ENCODE measurements at regions not wholly inside any gene's neighbourhood (a gene's known extent, or its start where the extent isn't known, plus 50 kb on each side); places are given as distances from the start of the nearest gene placed in this dataset.

- no peak for DNase-seq
These were observed 215.0 kb upstream of the THBS1 start for GRCh38 chr15:39365873-39366272.

GRCh38 chr15:39367596-39367995 is 213.3 kb upstream of the THBS1 start:
- no peak for DNase-seq

- DNase-seq, result no peak
These were observed 211.1 kb upstream of the THBS1 start for GRCh38 chr15:39369768-39370167.

GRCh38 chr15:39376371-39376909 is 204.4 kb upstream of the THBS1 start:
- no peak for DNase-seq

DNA sequence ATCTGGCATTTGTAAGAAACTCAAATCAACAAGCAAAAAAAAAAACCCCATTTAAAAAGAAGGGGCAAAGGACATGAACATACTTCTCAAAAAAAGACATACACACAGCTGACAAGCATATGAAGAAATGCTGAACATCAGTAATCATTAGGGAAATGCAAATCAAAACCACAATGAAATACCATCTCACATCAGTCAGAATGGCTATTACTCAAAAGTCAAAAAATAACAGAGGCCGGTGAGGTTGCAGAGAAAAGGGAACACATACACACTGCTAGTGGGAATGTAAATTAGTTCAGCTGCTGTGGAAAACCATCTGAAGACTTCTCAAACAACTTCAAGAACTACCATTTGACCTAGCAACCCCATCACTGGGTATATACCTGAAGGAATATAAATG is 199.4 kb upstream of the THBS1 start:
- DNase-seq, result no peak

DNA sequence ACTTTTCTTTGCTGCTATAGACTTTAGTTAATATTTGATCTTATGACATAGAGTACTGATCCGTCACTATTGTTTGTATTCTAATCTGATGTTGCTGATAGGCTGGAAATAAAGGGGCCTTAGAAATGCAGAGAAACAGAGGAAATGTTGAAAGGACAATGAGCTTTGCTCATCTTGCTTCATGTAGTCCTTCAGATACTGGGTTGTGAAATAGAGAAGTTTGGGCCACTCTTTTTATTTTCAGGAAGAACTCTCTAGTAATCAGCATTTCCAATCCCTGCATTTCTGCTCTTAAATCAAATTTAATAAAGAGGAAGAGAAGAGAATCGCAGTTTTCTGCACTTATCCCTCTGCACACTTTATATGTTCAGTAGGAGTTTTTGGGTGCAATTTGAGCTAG is 192.8 kb upstream of the THBS1 start:
- no peak for DNase-seq

DNA sequence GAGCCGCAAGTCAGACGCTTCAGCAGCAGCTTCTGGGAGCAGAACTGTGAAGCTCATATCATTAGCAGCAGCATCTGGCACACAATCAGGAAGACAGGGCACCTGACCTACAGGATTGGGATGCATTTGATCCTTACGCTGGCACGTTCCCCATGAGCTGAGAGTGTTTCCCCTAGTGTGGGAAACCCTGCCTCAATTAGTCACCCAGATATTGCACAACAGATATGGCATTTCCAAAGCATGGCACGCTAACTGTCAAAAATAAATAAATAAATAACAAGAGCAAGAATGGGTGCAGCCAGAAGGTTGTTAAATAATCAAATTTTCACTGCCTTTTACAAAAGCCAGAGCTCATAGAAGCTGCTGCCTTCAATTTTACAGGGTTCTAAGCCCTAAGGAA is 189.6 kb upstream of the THBS1 start:
- DNase-seq, result no peak

- DNase-seq, result no peak
These were observed 188.3 kb upstream of the THBS1 start for GRCh38 chr15:39392469-39393047.

- DNase-seq, result no peak
These were observed 187.1 kb upstream of the THBS1 start for GRCh38 chr15:39393575-39394335.

GRCh38 chr15:39394496-39394895 is 186.4 kb upstream of the THBS1 start:
- DNase-seq, result no peak

DNA sequence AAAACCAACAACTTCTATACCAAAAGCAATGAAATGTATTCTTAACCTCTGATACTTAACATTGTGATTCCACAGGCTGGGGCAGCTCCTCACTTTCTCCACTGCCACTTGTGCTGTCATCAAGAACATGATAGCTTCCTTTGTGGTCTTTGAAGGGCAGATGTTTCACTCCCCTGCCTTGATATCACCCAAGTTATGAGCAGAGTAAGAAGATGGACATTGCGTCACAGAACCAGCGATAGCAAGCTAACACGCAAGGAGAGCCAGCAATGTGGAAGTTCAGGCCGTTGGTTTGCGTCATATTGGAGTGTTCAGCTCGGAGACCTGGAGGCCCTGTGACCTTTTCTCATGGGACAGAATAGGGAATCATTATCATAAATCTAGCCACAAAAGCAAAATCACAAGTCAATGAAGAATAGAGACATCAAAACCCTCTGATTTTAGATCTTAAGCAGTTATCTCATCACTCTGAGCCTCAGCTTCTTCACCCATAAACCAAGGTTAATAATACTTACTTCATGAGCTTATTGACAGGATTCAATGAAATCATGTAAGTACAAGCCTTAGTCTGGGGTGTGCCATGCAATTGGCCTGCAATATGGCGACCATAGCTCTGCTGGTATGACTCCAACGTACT is 183.8 kb upstream of the THBS1 start:
- DNase-seq, result no peak

- DNase-seq, result no peak
These were observed 183.0 kb upstream of the THBS1 start for GRCh38 chr15:39397883-39398282.

DNA sequence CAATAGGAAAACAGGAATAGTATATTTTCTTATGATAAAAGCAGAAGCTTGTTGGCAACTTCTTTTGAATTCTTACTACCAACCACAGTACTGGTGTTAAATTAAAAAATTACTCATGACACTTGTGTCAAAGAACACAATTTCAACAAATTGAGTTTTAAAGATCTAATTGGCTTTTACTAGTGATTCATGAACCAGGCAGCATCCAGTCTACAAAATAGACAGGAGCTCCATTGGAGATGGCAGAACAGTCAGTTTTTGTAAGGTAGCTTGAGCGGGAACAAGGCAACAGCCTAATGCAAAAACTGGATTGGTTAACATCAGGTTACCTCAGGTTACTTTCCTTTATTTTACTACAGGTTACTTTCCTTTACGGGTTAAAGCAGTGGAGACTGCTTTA is 181.3 kb upstream of the THBS1 start:
- no peak for DNase-seq

DNA sequence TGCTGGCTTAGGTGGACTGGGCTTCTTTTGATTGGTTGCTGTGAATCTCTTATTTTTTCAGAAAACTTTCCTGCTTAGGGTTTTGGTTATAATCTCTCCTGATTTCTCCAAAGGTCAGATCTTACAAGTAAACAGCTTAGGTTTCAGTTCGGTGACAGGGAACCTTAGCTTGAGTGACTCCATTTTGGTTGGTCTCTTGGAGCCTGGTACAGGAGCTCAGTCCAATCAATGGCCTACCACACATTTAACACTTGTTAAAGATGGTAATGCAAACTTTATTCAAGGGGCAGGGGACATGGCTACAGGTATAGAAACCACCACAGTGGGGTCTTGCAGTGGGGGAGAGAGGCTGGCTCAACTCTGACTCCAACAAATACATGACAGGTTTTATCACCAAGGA is 180.9 kb upstream of the THBS1 start:
- no peak for DNase-seq

DNA sequence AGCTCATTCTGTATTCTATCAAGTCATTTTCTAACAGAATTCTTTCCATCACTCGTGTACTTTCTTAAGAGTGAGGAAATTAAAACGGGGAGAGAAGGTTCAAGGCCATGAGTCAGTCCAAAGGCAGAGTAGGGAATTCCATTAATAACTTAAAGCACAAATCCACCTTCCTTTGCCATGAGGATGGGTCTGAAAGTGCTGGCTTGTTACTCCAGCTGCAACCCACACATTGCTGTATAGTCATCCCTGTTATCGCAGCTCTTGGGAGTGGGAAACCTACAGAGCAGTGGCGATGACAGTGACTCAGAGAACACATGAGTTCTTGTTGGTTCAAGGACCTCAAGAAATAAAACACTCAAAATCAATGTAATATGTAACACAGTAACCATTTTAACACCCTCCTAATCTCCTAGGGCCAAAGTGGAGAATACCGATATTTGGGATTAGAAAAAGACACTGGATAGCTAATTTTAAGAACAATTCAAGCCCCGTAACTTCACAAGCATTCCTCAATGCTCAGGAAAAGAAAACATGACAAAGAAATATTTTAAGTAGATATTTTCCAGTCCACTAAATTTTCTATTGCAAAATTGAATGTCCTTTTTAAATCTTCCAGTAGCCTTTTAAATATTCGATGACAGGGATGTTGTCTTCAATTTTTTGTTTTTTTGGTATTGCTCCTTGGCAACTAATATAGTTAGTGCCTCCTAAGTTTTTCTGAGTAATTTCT is 179.9 kb upstream of the THBS1 start:
- no peak for DNase-seq

- DNase-seq, result no peak
These were observed 177.2 kb upstream of the THBS1 start for GRCh38 chr15:39403640-39404117.

- no peak for DNase-seq
These were observed 176.1 kb upstream of the THBS1 start for GRCh38 chr15:39404767-39405181.

GRCh38 chr15:39406485-39406884 is 174.4 kb upstream of the THBS1 start:
- no peak for DNase-seq

DNA sequence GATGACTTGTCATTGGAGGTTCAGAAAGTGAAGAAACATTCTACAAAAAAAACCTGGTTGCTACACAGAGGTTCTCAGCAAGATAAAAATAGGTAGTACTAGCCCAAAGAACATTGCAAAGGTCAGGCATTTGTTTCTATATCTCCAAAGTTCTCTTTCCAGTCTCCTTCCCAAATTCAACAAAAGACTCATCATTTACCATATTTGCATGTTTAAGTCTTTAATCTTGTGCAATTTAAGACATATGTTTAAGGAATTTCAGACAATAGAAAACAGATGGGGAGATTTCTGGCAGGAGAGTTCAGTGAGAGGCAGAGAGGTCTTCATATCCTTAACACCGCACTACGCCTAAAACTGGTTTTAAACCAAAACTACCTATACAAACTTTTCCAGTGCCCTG is 173.8 kb upstream of the THBS1 start:
- DNase-seq, result no peak

DNA sequence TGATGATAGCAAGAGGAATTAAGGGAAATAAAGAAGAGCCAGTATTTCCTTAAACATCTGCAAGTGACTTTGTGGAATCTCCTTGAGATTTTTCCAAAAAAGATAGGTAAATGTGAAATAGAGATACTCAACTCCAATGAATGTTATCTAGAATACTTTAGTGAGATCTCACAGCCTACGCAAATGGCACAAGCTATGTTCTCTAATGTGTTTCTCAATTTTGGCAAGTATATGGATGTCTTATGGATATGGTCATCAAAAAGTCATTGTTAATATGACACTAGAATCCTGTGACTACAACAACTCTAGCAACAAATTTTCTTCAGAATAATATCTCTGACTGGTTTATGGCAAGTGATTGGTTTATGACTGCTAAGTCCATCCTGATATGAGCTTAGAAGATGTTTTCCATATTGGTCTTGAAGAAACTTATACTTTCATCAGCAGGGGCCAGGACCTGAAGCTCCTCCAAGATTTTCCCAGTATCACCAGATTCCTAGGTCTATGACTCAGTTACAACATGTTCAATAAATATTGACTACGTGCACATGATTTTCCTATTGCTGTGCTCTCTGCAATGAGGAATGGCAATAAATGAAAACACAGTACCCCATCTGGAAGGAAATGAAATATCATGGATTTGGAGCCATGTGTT is 170.9 kb upstream of the THBS1 start:
- DNase-seq, result no peak

DNA sequence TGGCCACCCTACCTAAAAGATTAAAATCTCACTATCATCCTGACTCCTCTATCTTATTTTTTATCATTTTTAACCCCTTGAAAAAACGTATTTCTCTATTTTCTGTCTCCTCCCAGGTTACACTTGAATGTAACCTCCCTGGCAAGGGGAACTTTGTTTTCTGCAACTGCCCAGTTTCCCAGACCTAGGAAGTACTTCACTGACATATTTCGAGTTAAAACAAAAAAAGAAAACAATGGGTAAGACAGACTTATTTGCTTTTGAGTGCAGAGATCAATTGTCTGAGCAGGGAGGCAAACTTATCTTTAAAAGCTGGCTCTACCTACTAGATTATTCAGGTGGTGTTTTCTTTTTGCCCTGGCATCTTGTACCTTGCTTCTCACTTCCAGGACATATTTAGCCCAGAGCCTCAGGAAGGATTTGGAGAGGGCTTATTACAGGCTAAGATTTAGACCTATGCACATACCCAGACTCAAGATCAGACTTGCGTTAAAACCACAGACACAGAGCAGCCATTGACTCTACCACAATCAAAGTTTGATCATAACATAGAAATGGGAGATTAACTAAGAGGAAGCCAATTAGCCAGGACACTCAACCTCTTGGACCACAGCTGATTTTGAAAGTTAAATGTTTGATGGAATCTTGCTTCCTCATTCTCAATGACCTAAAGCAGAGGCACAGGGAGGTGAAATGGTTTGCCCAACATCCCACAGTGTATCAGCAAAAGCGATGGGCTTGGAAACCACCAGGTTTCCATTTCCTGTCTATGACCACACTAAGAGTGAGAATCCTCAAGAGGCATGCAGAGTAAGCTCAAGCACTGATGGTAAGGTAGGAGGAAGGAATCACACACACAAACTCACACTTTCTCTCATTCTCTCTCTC is 169.5 kb upstream of the THBS1 start:
- DNase-seq, result no peak

- DNase-seq, result no peak
These were observed 167.3 kb upstream of the THBS1 start for GRCh38 chr15:39413558-39413957.
